Heart left ventricle (tissue), 13 donors: ENCODE measurements at regions not wholly inside any gene's neighbourhood (a gene's known extent, or its start where the extent isn't known, plus 50 kb on each side); places are given as distances from the start of the nearest gene placed in this dataset.

Experiments
- CTCF ChIP-seq, 12 donors: fragments of 200-600 bp; sonication (generic) in 4 of 12; IDR thresholded peaks; one replicate each; pipeline versions ENCODE4 v1.5.0 to v1.8.0; 2018 to 2022; ENCODE audit warnings: antibody characterized with exemption in 12 of 12, mild to moderate bottlenecking in 5 of 12
- POLR2A ChIP-seq, 2 donors: fragments of 450-650 bp; IDR thresholded peaks; one replicate each; pipeline ENCODE4 v1.6.1; 2017; ENCODE audit warnings: antibody characterized with exemption in 2 of 2, mild to moderate bottlenecking in 2 of 2, moderate library complexity in 2 of 2
- donor health status: ischemic (EF 13 %, LVEDD 7.1; RV severe dilation, severe dysfunction).
- donor health status: DM: no; HTN: yes; CAD: no.
- donor health status: DM: no; HTN: no; CAD: no.
- donor health status: ischemic (EF 25% LVEDD 6.9; RV normal size, moderate dysfunction).
- donor health status: ischemic (EF 25% LVEDD 5.7; RV mildly dilated, moderate dysfunction).
- donor health status: ischemic (EF 35%, LVEDD 5.7; RV mildly dilated, moderate dysfunction).
- donor health status: nonischemic (EF 11% LVEDD 7.7; RV severe dilation, severe dysfunction).
- donor health status: DM: yes; HTN: yes; CAD: no.
- donor health status: PGD.
- donor health status: ischemic (EF 29% LVEDD 5.4; RV normal size, mild dysfunction).
- donor health status: nonischemic (EF 23%, LVEDD 6.1; RV moderate dilation, normal function).

- TF ChIP-seq POLR2A (IDR thresholded peaks at IDR 0.05) (no peak), CTCF (IDR thresholded peaks at IDR 0.05) (no peak)
Observed at GRCh38 chrX:6812087-6812486, 277.2 kb upstream of the VCX3A start.
